ENCODE measurements at regions not wholly inside any gene's neighbourhood (a gene's known extent, or its start where the extent isn't known, plus 50 kb on each side); places are given as distances from the start of the nearest gene placed in this dataset.

GRCh38 chr15:85860394-85861161 is 65.9 kb upstream of the KLHL25 start:
- no peak for DNase-seq
- intact Hi-C loops (cut with micrococcal nuclease): no loop called here
- CTCF ChIA-PET (ENCODE audit: partially characterized antibody): interaction anchor here (1.0 to 2.1 kb wide), 3 partner anchors 10 to 883 kb away, joined by 3 to 6 read pairs (median 3); no protein-coding TSS in a partner anchor
- Histone ChIP-seq H3K36me3 (ENCODE audit: insufficient read depth, low read length) (no peaks in the 10 kb centered on the region), H3K4me3 (ENCODE audit: low read length in 2 of 2) (no peak overlapping the region), H3K9me3 (ENCODE audit: control insufficient read depth in 1 of 2, low read length in 2 of 2) (no peaks in the 10 kb centered on the region), H3K27ac (ENCODE audit: low read depth, low read length) (no peak overlapping the region), H3K27me3 (ENCODE audit: insufficient read depth, low read length) (peaks cover 5% of the 10 kb centered on the region), H3K4me1 (ENCODE audit: insufficient read depth, low read length) (no peaks in the 10 kb centered on the region)
- Mint-ChIP-seq H3K27me3 (peaks cover 11 to 13% of the 10 kb centered on the region in 2 donors), H3K27ac (no peak overlapping the region), H3K36me3 (no peaks in the 10 kb centered on the region), H3K4me3 (no peak overlapping the region), H3K4me1 (peaks cover 8 to 16% (median 9%) of the 10 kb centered on the region in 4 donors), H3K9me3 (no peaks in the 10 kb centered on the region)
- POLR2A ChIA-PET (ENCODE audit: partially characterized antibody): no interaction called here

GRCh38 chr15:85865070-85865684 is 70.5 kb upstream of the KLHL25 start:
- intact Hi-C loops (cut with micrococcal nuclease): no loop called here
- CTCF ChIA-PET (ENCODE audit: partially characterized antibody): interaction anchor here (1.3 kb wide), 1 partner anchor 11 kb away, joined by 8 read pairs; no protein-coding TSS in a partner anchor
- POLR2A ChIA-PET (ENCODE audit: partially characterized antibody): no interaction called here
- Mint-ChIP-seq H3K27me3 (peaks cover 0 to 6% of the 10 kb centered on the region in 2 donors), H3K4me3 (peak overlapping the region in 1 of 8 donors; percentile 14), H3K36me3 (no peaks in the 10 kb centered on the region), H3K27ac (peak overlapping the region in 2 of 7 donors; percentile 17 to 19), H3K4me1 (peaks cover 4 to 13% (median 5%) of the 10 kb centered on the region in 4 donors), H3K9me3 (no peaks in the 10 kb centered on the region)
- Histone ChIP-seq H3K36me3 (ENCODE audit: insufficient read depth, low read length) (no peaks in the 10 kb centered on the region), H3K27me3 (ENCODE audit: insufficient read depth, low read length) (no peaks in the 10 kb centered on the region), H3K27ac (ENCODE audit: low read depth, low read length) (no peak overlapping the region), H3K4me1 (ENCODE audit: insufficient read depth, low read length) (no peaks in the 10 kb centered on the region), H3K9me3 (ENCODE audit: control insufficient read depth in 1 of 2, low read length in 2 of 2) (no peaks in the 10 kb centered on the region), H3K4me3 (ENCODE audit: low read length in 2 of 2) (no peak overlapping the region)
- DNase-seq: peak in 1 of 5 donors; percentile 18

- no peak for DNase-seq
- intact Hi-C loops (cut with micrococcal nuclease): no loop called here
- ChIA-PET CTCF (ENCODE audit: partially characterized antibody) (interaction anchor here (1.4 kb wide), 1 partner anchor 13 kb away, joined by 3 read pairs; no protein-coding TSS in a partner anchor), POLR2A (ENCODE audit: partially characterized antibody) (no interaction called here)
- no peaks in the 10 kb centered on the region for H3K36me3 ChIP-seq (ENCODE audit: insufficient read depth, low read length)
- no peaks in the 10 kb centered on the region for H3K9me3 ChIP-seq (ENCODE audit: control insufficient read depth in 1 of 2, low read length in 2 of 2)
- H3K27me3 ChIP-seq (ENCODE audit: insufficient read depth, low read length): no peaks in the 10 kb centered on the region
- H3K36me3 Mint-ChIP-seq: no peaks in the 10 kb centered on the region
- H3K27me3 Mint-ChIP-seq: peaks cover 4 to 8% of the 10 kb centered on the region in 2 donors
- H3K4me1 Mint-ChIP-seq: peaks cover 4 to 13% (median 5%) of the 10 kb centered on the region in 4 donors
- no peak overlapping the region for H3K4me3 ChIP-seq (ENCODE audit: low read length in 2 of 2)
- no peaks in the 10 kb centered on the region for H3K4me1 ChIP-seq (ENCODE audit: insufficient read depth, low read length)
- H3K4me3 Mint-ChIP-seq: no peak overlapping the region
- no peaks in the 10 kb centered on the region for H3K9me3 Mint-ChIP-seq
- peak overlapping the region in 1 of 7 donors; percentile 21 for H3K27ac Mint-ChIP-seq
- H3K27ac ChIP-seq (ENCODE audit: low read depth, low read length): no peak overlapping the region
These were observed 72.5 kb upstream of the KLHL25 start for GRCh38 chr15:85867250-85867649.

GRCh38 chr15:85869124-85869523 is 74.4 kb upstream of the KLHL25 start:
- Histone ChIP-seq H3K36me3 (ENCODE audit: insufficient read depth, low read length) (no peaks in the 10 kb centered on the region), H3K9me3 (ENCODE audit: control insufficient read depth in 1 of 2, low read length in 2 of 2) (no peaks in the 10 kb centered on the region), H3K4me1 (ENCODE audit: insufficient read depth, low read length) (no peaks in the 10 kb centered on the region), H3K4me3 (ENCODE audit: low read length in 2 of 2) (no peak overlapping the region), H3K27me3 (ENCODE audit: insufficient read depth, low read length) (no peaks in the 10 kb centered on the region), H3K27ac (ENCODE audit: low read depth, low read length) (no peak overlapping the region)
- no peak overlapping the region for H3K4me3 Mint-ChIP-seq
- H3K27ac Mint-ChIP-seq: no peak overlapping the region
- peaks cover 4 to 13% (median 6%) of the 10 kb centered on the region in 4 donors for H3K4me1 Mint-ChIP-seq
- peaks cover 9 to 21% of the 10 kb centered on the region in 2 donors for H3K27me3 Mint-ChIP-seq
- ChIA-PET CTCF (ENCODE audit: partially characterized antibody) (no interaction called here), POLR2A (ENCODE audit: partially characterized antibody) (no interaction called here)
- intact Hi-C loops (cut with micrococcal nuclease): no loop called here
- no peak for DNase-seq
- H3K36me3 Mint-ChIP-seq: no peaks in the 10 kb centered on the region
- H3K9me3 Mint-ChIP-seq: no peaks in the 10 kb centered on the region

GRCh38 chr15:85870216-85871014 is 75.7 kb upstream of the KLHL25 start:
- Histone ChIP-seq H3K36me3 (ENCODE audit: insufficient read depth, low read length) (no peaks in the 10 kb centered on the region), H3K4me3 (ENCODE audit: low read length in 2 of 2) (no peak overlapping the region), H3K9me3 (ENCODE audit: control insufficient read depth in 1 of 2, low read length in 2 of 2) (no peaks in the 10 kb centered on the region), H3K4me1 (ENCODE audit: insufficient read depth, low read length) (no peaks in the 10 kb centered on the region), H3K27me3 (ENCODE audit: insufficient read depth, low read length) (no peaks in the 10 kb centered on the region), H3K27ac (ENCODE audit: low read depth, low read length) (no peak overlapping the region)
- no peaks in the 10 kb centered on the region for H3K36me3 Mint-ChIP-seq
- DNase-seq: no peak
- no peak overlapping the region for H3K27ac Mint-ChIP-seq
- H3K27me3 Mint-ChIP-seq: peaks cover 12 to 27% of the 10 kb centered on the region in 2 donors
- H3K9me3 Mint-ChIP-seq: no peaks in the 10 kb centered on the region
- no peak overlapping the region for H3K4me3 Mint-ChIP-seq
- POLR2A ChIA-PET (ENCODE audit: partially characterized antibody): no interaction called here
- CTCF ChIA-PET (ENCODE audit: partially characterized antibody): interaction anchor here (1.0 kb wide), 1 partner anchor 9 kb away, joined by 3 read pairs; no protein-coding TSS in a partner anchor
- intact Hi-C loops (cut with micrococcal nuclease): no loop called here
- H3K4me1 Mint-ChIP-seq: peaks cover 0 to 5% (median 2%) of the 10 kb centered on the region in 4 donors

- H3K27ac ChIP-seq (ENCODE audit: low read depth, low read length): no peak overlapping the region
- H3K4me3 ChIP-seq (ENCODE audit: low read length in 2 of 2): no peak overlapping the region
- ChIA-PET POLR2A (ENCODE audit: partially characterized antibody) (no interaction called here), CTCF (ENCODE audit: partially characterized antibody) (interaction anchor here (1.4 kb wide), 1 partner anchor 9 kb away, joined by 4 read pairs; no protein-coding TSS in a partner anchor)
- no peaks in the 10 kb centered on the region for H3K4me1 ChIP-seq (ENCODE audit: insufficient read depth, low read length)
- H3K4me1 Mint-ChIP-seq: peaks cover 0 to 3% (median 0%) of the 10 kb centered on the region in 4 donors
- no peak overlapping the region for H3K27ac Mint-ChIP-seq
- peaks cover 21 to 30% of the 10 kb centered on the region in 2 donors for H3K27me3 Mint-ChIP-seq
- no peaks in the 10 kb centered on the region for H3K36me3 ChIP-seq (ENCODE audit: insufficient read depth, low read length)
- no peak for DNase-seq
- no peaks in the 10 kb centered on the region for H3K36me3 Mint-ChIP-seq
- intact Hi-C loops (cut with micrococcal nuclease): no loop called here
- H3K9me3 Mint-ChIP-seq: no peaks in the 10 kb centered on the region
- H3K27me3 ChIP-seq (ENCODE audit: insufficient read depth, low read length): no peaks in the 10 kb centered on the region
- no peaks in the 10 kb centered on the region for H3K9me3 ChIP-seq (ENCODE audit: control insufficient read depth in 1 of 2, low read length in 2 of 2)
- no peak overlapping the region for H3K4me3 Mint-ChIP-seq
These were observed 76.8 kb upstream of the KLHL25 start for GRCh38 chr15:85871545-85871944.

- H3K36me3 ChIP-seq (ENCODE audit: insufficient read depth, low read length): no peaks in the 10 kb centered on the region
- no peak overlapping the region for H3K4me3 ChIP-seq (ENCODE audit: low read length in 2 of 2)
- H3K9me3 ChIP-seq (ENCODE audit: control insufficient read depth in 1 of 2, low read length in 2 of 2): no peaks in the 10 kb centered on the region
- H3K4me1 ChIP-seq (ENCODE audit: insufficient read depth, low read length): no peaks in the 10 kb centered on the region
- no peak overlapping the region for H3K27ac ChIP-seq (ENCODE audit: low read depth, low read length)
- no peaks in the 10 kb centered on the region for H3K36me3 Mint-ChIP-seq
- peaks cover 0 to 2% (median 0%) of the 10 kb centered on the region in 4 donors for H3K4me1 Mint-ChIP-seq
- POLR2A ChIA-PET (ENCODE audit: partially characterized antibody): no interaction called here
- peaks cover 22 to 30% of the 10 kb centered on the region in 2 donors for H3K27me3 Mint-ChIP-seq
- H3K4me3 Mint-ChIP-seq: no peak overlapping the region
- peaks cover 3% of the 10 kb centered on the region for H3K27me3 ChIP-seq (ENCODE audit: insufficient read depth, low read length)
- H3K9me3 Mint-ChIP-seq: no peaks in the 10 kb centered on the region
- CTCF ChIA-PET (ENCODE audit: partially characterized antibody): interaction anchor here (1.4 kb wide), 1 partner anchor 9 kb away, joined by 4 read pairs; no protein-coding TSS in a partner anchor
- DNase-seq: no peak
- intact Hi-C loops (cut with micrococcal nuclease): no loop called here
- peak overlapping the region in 2 of 7 donors; percentile 1 to 29 for H3K27ac Mint-ChIP-seq
These were observed 77.4 kb upstream of the KLHL25 start for GRCh38 chr15:85872125-85872524.

Measured in CD4-positive, alpha-beta memory T cell (primary cell).